Heart left ventricle (tissue), 16 donors: ENCODE measurements at regions not wholly inside any gene's neighbourhood (a gene's known extent, or its start where the extent isn't known, plus 50 kb on each side); places are given as distances from the start of the nearest gene placed in this dataset.

Experiments used
- ATAC-seq, 4 donors: fragments of 200-7000 bp; cut with Tn5 transposase; one replicate each; pipeline ENCODE4 v1.9.1; 2020 to 2022; ENCODE audit warnings: moderate library complexity in 4 of 4, mild to moderate bottlenecking in 3 of 4, moderate number of reproducible peaks in 1 of 4
- DNase-seq, 5 donors: peaks; one replicate each; pipeline ENCODE4 v3.0.0-alpha.2; 2020
- H3K27ac ChIP-seq, 12 donors: fragments of 200-600 bp; sonication (generic) in 4 of 12; one replicate each; pipeline versions ENCODE4 v1.5.0 to v1.8.0; 2016 to 2022; ENCODE audit warnings: mild to moderate bottlenecking in 2 of 12
- H3K27me3 ChIP-seq, 9 donors: fragments of 200-600 bp; sonication (generic) in 2 of 9; one replicate each; pipeline versions ENCODE4 v1.5.1 to v1.8.0; 2016 to 2022; ENCODE audit warnings: mild to moderate bottlenecking in 3 of 9
- H3K36me3 ChIP-seq, 9 donors: fragments of 200-600 bp; sonication (generic) in 2 of 9; one replicate each; pipeline versions ENCODE4 v1.5.0 to v1.8.0; 2018 to 2022; ENCODE audit warnings: mild to moderate bottlenecking in 2 of 9
- H3K4me1 ChIP-seq, 12 donors: fragments of 200-600 bp; sonication (generic) in 4 of 12; one replicate each; pipeline versions ENCODE4 v1.5.0 to v1.8.0; 2016 to 2022; ENCODE audit warnings: mild to moderate bottlenecking in 3 of 12
- H3K4me3 ChIP-seq, 12 donors: fragments of 200-600 bp; sonication (generic) in 4 of 12; one replicate each; pipeline versions ENCODE4 v1.5.0 to v1.8.0; 2017 to 2022; ENCODE audit warnings: mild to moderate bottlenecking in 9 of 12, moderate library complexity in 4 of 12
- H3K9me3 ChIP-seq, 12 donors: fragments of 200-600 bp; sonication (generic) in 4 of 12; one replicate each; pipeline versions ENCODE4 v1.5.0 to v1.8.0; 2016 to 2022; ENCODE audit warnings: mild to moderate bottlenecking in 1 of 12
- POLR2A ChIP-seq, 2 donors: fragments of 450-650 bp; IDR thresholded peaks; one replicate each; pipeline ENCODE4 v1.6.1; 2017; ENCODE audit warnings: antibody characterized with exemption in 2 of 2, mild to moderate bottlenecking in 2 of 2, moderate library complexity in 2 of 2
- WGBS, 4 donors: extraction: QIAGEN DNeasy Blood & Tissue Kit in 2 of 4; methylation state at CpG; one replicate each; pipeline versions ENCODE4 v1.1.5 to v1.1.7; 2013 to 2018; 5-methylcytosine and 5-hydroxymethylcytosine counted together
- intact Hi-C, 10 donors: fragments of 100-400 bp; cut with DNase I; formaldehyde crosslinking; loops; one replicate each; pipeline versions ENCODE4 v1.11.1 to v1.14.2; 2022
- TF ChIP-seq, protein P1 (sequence below), 12 donors: fragments of 200-600 bp; sonication (generic) in 4 of 12; IDR thresholded peaks; one replicate each; pipeline versions ENCODE4 v1.5.0 to v1.8.0; 2018 to 2022; ENCODE audit warnings: antibody characterized with exemption in 12 of 12, mild to moderate bottlenecking in 5 of 12
- donor health status: ischemic (EF 13 %, LVEDD 7.1; RV severe dilation, severe dysfunction).
- donor health status: healthy with polysubstance abuse.
- donor health status: DM: no; HTN: yes; CAD: no.
- donor health status: DM: no; HTN: no; CAD: no.
- donor health status: ischemic (EF 25% LVEDD 6.9; RV normal size, moderate dysfunction).
- donor health status: ischemic (EF 25% LVEDD 5.7; RV mildly dilated, moderate dysfunction).
- donor health status: healthy.
- donor health status: DM: yes; HTN: yes; CAD: no.
- donor health status: ischemic (EF 35%, LVEDD 5.7; RV mildly dilated, moderate dysfunction).
- donor health status: nonischemic (EF 11% LVEDD 7.7; RV severe dilation, severe dysfunction).
- donor health status: DM: yes; HTN: yes; CAD: no.
- donor health status: PGD.
- donor health status: ischemic (EF 29% LVEDD 5.4; RV normal size, mild dysfunction).
- donor health status: nonischemic (EF 23%, LVEDD 6.1; RV moderate dilation, normal function).

DNA sequence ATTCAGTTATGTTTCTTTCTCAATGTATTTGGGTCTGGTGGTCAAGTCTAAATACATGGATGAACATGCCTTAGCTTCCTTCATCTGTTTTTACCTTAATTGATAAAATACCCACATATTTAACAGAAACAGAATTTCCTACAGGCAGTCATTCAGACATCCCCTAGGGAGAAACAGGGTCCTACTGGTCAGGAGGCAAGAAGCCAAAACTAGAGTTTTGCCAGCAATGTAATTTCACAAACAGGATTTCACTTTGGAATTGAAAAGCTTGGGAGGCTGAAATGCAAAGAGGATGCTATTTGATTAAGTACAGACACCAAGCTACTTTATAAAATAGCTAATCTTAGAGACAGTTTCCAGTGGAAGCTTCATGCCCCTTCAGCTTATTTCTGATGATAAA, 224.2 kb downstream of the SIPA1L2 start:
- intact Hi-C loops: loop anchor here in 4 of 10 donors (10.0 kb wide), 1 partner anchor 541 kb away; no protein-coding TSS in a partner anchor
- ATAC-seq (no peak), DNase-seq (no peak)
- no peaks in the 10 kb centered on the region for H3K27me3 ChIP-seq
- no peak overlapping the region for H3K4me3 ChIP-seq
- TF ChIP-seq, protein P1, sequence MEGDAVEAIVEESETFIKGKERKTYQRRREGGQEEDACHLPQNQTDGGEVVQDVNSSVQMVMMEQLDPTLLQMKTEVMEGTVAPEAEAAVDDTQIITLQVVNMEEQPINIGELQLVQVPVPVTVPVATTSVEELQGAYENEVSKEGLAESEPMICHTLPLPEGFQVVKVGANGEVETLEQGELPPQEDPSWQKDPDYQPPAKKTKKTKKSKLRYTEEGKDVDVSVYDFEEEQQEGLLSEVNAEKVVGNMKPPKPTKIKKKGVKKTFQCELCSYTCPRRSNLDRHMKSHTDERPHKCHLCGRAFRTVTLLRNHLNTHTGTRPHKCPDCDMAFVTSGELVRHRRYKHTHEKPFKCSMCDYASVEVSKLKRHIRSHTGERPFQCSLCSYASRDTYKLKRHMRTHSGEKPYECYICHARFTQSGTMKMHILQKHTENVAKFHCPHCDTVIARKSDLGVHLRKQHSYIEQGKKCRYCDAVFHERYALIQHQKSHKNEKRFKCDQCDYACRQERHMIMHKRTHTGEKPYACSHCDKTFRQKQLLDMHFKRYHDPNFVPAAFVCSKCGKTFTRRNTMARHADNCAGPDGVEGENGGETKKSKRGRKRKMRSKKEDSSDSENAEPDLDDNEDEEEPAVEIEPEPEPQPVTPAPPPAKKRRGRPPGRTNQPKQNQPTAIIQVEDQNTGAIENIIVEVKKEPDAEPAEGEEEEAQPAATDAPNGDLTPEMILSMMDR (IDR thresholded peaks at IDR 0.05): no peak
- no peak for TF ChIP-seq POLR2A (IDR thresholded peaks at IDR 0.05)
- H3K4me1 ChIP-seq: peaks cover 0 to 33% (median 5%) of the 10 kb centered on the region in 12 donors
- peaks cover 0 to 21% (median 9%) of the 10 kb centered on the region in 12 donors for H3K9me3 ChIP-seq
- H3K36me3 ChIP-seq: peaks cover 0 to 55% (median 31%) of the 10 kb centered on the region in 9 donors
- peak overlapping the region in 1 of 12 donors; percentile 7 for H3K27ac ChIP-seq

DNA sequence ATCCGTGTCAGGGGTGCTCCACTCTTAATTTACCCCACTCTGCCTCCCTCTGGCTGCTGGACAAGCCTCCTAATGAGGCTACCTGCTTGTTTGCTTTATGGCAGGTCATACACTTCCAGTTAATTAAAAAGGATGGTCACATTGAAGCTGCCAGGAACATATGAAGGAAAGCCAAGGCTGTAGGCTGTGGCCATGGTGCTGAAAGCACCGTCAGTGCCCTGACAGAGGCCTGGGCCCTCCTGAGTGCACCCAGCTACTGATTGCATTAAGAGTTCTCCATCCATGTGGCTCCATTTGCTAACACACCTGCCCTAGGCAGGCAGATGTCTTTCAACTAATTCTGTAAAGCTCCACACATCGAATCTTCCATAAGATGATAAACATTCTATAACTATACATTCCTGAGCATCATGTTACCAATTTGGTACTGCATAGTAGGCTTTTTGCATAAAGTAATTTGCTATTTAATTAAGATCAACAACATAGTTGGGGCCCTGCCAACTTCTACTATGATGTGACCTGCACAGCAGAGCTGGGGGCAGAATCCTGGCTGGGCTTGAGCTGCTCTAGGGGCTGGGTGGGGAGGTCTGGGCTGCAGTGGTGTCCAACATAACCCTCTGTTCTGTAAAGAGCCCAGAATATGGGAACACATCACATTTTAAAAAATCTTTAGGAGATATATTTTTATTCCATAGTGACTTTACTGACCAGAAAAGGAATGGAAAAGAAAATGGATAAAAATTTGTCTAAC, 224.8 kb downstream of the SIPA1L2 start:
- 61 to 81% (median 65%) methylated on average over 3 of the region's 3 CpGs for WGBS, 4 donors
- H3K9me3 ChIP-seq: peaks cover 0 to 15% (median 9%) of the 10 kb centered on the region in 12 donors
- peaks cover 0 to 33% (median 5%) of the 10 kb centered on the region in 12 donors for H3K4me1 ChIP-seq
- ATAC-seq (peak in 3 of 4 donors; percentile 55 to 71 (median 69)), DNase-seq (peak in 1 of 5 donors; percentile 39)
- intact Hi-C loops: loop anchor here in 4 of 10 donors (10.0 kb wide), 1 partner anchor 540 kb away; no protein-coding TSS in a partner anchor
- peaks cover 0 to 55% (median 34%) of the 10 kb centered on the region in 9 donors for H3K36me3 ChIP-seq
- TF ChIP-seq, protein P1 (IDR thresholded peaks at IDR 0.05): no peak
- TF ChIP-seq POLR2A (IDR thresholded peaks at IDR 0.05): no peak
- no peak overlapping the region for H3K4me3 ChIP-seq
- peak overlapping the region in 1 of 12 donors; percentile 7 for H3K27ac ChIP-seq
- no peaks in the 10 kb centered on the region for H3K27me3 ChIP-seq

DNA sequence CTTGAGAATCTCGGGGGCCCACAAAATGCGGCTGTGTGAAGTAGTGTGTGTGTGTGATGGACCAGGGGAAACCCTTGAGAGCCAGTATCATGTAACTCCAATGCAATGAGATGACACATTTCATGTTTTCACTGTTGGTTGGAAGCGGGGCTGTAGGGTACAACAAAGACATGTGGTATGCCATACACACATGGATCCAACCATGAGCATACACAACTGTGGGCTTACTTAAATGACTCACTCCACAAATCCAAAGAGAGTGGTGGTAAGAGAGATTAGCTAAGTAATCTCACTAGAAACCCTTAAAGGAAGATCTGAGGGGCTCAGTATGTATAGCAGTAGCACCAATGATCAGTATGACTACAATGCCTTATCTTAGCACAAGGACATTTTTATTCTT, 225.7 kb downstream of the SIPA1L2 start:
- intact Hi-C loops: loop anchor here in 4 of 10 donors (10.0 kb wide), 1 partner anchor 539 kb away; no protein-coding TSS in a partner anchor
- H3K36me3 ChIP-seq: peaks cover 0 to 55% (median 40%) of the 10 kb centered on the region in 9 donors

More for the DNA sequence above, 225.7 kb downstream of the SIPA1L2 start:
- ATAC-seq (no peak), DNase-seq (no peak)
- Histone ChIP-seq H3K4me3 (no peak overlapping the region), H3K27me3 (no peaks in the 10 kb centered on the region), H3K4me1 (peaks cover 0 to 33% (median 5%) of the 10 kb centered on the region in 12 donors), H3K27ac (no peak overlapping the region), H3K9me3 (peaks cover 0 to 6% (median under 1%) of the 10 kb centered on the region in 12 donors)
- no peak for TF ChIP-seq POLR2A (IDR thresholded peaks at IDR 0.05)
- TF ChIP-seq, protein P1 (IDR thresholded peaks at IDR 0.05): no peak
- WGBS, 4 donors: 92 to 100% (median 97%) methylated on average over 3 of the region's 3 CpGs
